ENCODE measurements at regions not wholly inside any gene's neighbourhood (a gene's known extent, or its start where the extent isn't known, plus 50 kb on each side); places are given as distances from the start of the nearest gene placed in this dataset.

- no peak for DNase-seq (ENCODE audit: extremely low read depth, low read depth)
- TF ChIP-seq, protein P1, sequence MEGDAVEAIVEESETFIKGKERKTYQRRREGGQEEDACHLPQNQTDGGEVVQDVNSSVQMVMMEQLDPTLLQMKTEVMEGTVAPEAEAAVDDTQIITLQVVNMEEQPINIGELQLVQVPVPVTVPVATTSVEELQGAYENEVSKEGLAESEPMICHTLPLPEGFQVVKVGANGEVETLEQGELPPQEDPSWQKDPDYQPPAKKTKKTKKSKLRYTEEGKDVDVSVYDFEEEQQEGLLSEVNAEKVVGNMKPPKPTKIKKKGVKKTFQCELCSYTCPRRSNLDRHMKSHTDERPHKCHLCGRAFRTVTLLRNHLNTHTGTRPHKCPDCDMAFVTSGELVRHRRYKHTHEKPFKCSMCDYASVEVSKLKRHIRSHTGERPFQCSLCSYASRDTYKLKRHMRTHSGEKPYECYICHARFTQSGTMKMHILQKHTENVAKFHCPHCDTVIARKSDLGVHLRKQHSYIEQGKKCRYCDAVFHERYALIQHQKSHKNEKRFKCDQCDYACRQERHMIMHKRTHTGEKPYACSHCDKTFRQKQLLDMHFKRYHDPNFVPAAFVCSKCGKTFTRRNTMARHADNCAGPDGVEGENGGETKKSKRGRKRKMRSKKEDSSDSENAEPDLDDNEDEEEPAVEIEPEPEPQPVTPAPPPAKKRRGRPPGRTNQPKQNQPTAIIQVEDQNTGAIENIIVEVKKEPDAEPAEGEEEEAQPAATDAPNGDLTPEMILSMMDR (IDR thresholded peaks at IDR 0.05; ENCODE audit: low read depth, low read length) = no peak
These were observed 184.2 kb upstream of the FOXQ1 start for GRCh38 chr6:1127597-1128288.

DNA sequence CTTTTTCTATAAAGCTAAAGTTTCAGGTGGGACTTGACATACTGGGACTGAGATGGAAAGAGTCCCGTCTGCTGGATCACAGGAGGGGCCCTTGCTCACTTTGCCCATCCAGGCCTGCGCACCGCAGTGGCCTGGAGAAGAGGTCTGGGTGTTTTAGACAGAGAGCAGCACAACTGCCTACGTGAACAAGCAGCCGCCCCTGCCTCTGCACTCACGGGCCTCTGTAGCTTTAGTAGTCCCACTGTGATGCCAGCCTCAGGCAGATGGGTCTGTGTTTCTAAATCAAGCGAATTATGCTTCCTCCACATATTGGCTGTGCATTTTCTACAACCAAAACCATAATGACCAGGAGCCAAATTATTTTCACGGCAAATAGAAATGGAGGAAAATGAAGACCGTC is 184.8 kb upstream of the FOXQ1 start:
- TF ChIP-seq, protein P1 (IDR thresholded peaks at IDR 0.05; ENCODE audit: low read depth, low read length) = no peak
- no peak for DNase-seq (ENCODE audit: extremely low read depth, low read depth)

- no peak for DNase-seq (ENCODE audit: extremely low read depth, low read depth)
- TF ChIP-seq, protein P1 (IDR thresholded peaks at IDR 0.05; ENCODE audit: low read depth, low read length) = no peak
These were observed 185.9 kb upstream of the FOXQ1 start for GRCh38 chr6:1126036-1126435.

GRCh38 chr6:1125297-1125696 is 186.6 kb upstream of the FOXQ1 start:
- no peak for DNase-seq (ENCODE audit: extremely low read depth, low read depth)
- TF ChIP-seq, protein P1 (IDR thresholded peaks at IDR 0.05; ENCODE audit: low read depth, low read length) = no peak

- TF ChIP-seq, protein P1 (IDR thresholded peaks at IDR 0.05; ENCODE audit: low read depth, low read length) = no peak
- DNase-seq (ENCODE audit: extremely low read depth, low read depth) = no peak
These were observed 187.0 kb upstream of the FOXQ1 start for GRCh38 chr6:1124885-1125284.

GRCh38 chr6:1123386-1124375 is 188.2 kb upstream of the FOXQ1 start:
- TF ChIP-seq, protein P1 (IDR thresholded peaks at IDR 0.05; ENCODE audit: low read depth, low read length) = no peak

DNA sequence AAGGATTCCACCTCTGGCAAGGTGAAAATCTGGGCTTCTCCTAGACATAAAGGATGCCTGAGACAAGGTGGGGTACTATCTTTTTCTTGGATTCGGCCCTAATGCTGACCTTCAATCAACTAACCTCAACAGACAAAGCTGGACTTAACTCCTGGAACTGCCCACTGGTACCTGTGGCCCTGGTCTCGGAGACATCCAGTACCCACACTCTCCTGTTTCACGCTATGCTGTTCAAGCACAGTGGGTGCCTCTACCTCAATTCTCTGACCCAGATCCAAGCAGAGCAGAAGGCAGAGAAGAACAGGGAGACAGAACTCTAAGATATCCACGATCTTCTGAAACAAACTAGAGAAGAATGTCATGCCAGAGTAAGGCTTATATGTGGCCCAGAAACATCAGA is 189.8 kb upstream of the FOXQ1 start:
- TF ChIP-seq, protein P1 (IDR thresholded peaks at IDR 0.05; ENCODE audit: low read depth, low read length) = no peak

More at GRCh38 chr6:1123386-1124375, 188.2 kb upstream of the FOXQ1 start:
- DNase-seq (ENCODE audit: extremely low read depth, low read depth) = no peak

More for the DNA sequence above, 189.8 kb upstream of the FOXQ1 start:
- no peak for DNase-seq (ENCODE audit: extremely low read depth, low read depth)
